Muscle of leg (tissue), 3 donors: ENCODE measurements at regions not wholly inside any gene's neighbourhood (a gene's known extent, or its start where the extent isn't known, plus 50 kb on each side); places are given as distances from the start of the nearest gene placed in this dataset.

Experiments used
- DNase-seq: peaks from one replicate; pipeline ENCODE4 v3.0.0; 2013
- H3K27ac ChIP-seq: one replicate; pipeline ENCODE4 v1.5.1; 2013; ENCODE audit warnings: mild to moderate bottlenecking, low read length, control low read depth
- H3K27me3 ChIP-seq: one replicate; pipeline ENCODE4 v1.6.1; 2013; ENCODE audit warnings: low read length; ENCODE audit not compliant: control insufficient read depth, insufficient read depth
- H3K36me3 ChIP-seq: one replicate; pipeline ENCODE4 v1.6.1; 2013; ENCODE audit warnings: low read length; ENCODE audit not compliant: control insufficient read depth, insufficient read depth
- H3K4me1 ChIP-seq: one replicate; pipeline ENCODE4 v1.6.1; 2013; ENCODE audit warnings: low read length; ENCODE audit not compliant: control insufficient read depth, insufficient read depth
- H3K4me3 ChIP-seq: one replicate; pipeline ENCODE4 v1.5.1; 2013; ENCODE audit warnings: low read length, control low read depth
- H3K9me3 ChIP-seq: replicated peaks from 2 replicates; pipeline ENCODE4 v1.6.1; 2013; ENCODE audit warnings: low read depth, low read length; ENCODE audit not compliant: control insufficient read depth
- WGBS: methylation state at CpG from one replicate; pipeline ENCODE4 v1.1.5; 2013; ENCODE audit warnings: missing lambda C conversion rate; ENCODE audit not compliant: insufficient coverage; 5-methylcytosine and 5-hydroxymethylcytosine counted together

- Histone ChIP-seq H3K27me3 (no peaks in the 10 kb centered on the region), H3K4me1 (no peaks in the 10 kb centered on the region), H3K27ac (no peak overlapping the region), H3K9me3 (no peaks in the 10 kb centered on the region), H3K4me3 (no peak overlapping the region), H3K36me3 (no peaks in the 10 kb centered on the region)
- peak; percentile 22 for DNase-seq
- no CpG with 5 or more reads among the region's 5 CpGs for WGBS
Observed at GRCh38 chr20:52441710-52442109, 250.1 kb upstream of the ZFP64 start.

GRCh38 chr20:52439375-52439774 is 247.8 kb upstream of the ZFP64 start:
- no peaks in the 10 kb centered on the region for H3K9me3 ChIP-seq
- no peak overlapping the region for H3K4me3 ChIP-seq
- H3K36me3 ChIP-seq: no peaks in the 10 kb centered on the region
- no peaks in the 10 kb centered on the region for H3K27me3 ChIP-seq
- 80% methylated on average over 1 of the region's 4 CpGs for WGBS
- no peak overlapping the region for H3K27ac ChIP-seq
- no peak for DNase-seq
- no peaks in the 10 kb centered on the region for H3K4me1 ChIP-seq

GRCh38 chr20:52438326-52438963 is 246.9 kb upstream of the ZFP64 start:
- Histone ChIP-seq H3K9me3 (no peaks in the 10 kb centered on the region), H3K4me1 (no peaks in the 10 kb centered on the region), H3K27me3 (no peaks in the 10 kb centered on the region), H3K36me3 (no peaks in the 10 kb centered on the region), H3K27ac (no peak overlapping the region), H3K4me3 (no peak overlapping the region)
- no peak for DNase-seq
- 23% methylated on average over 3 of the region's 8 CpGs for WGBS

GRCh38 chr20:52434453-52434852 is 242.9 kb upstream of the ZFP64 start:
- no peaks in the 10 kb centered on the region for H3K27me3 ChIP-seq
- H3K4me3 ChIP-seq: no peak overlapping the region
- no peak for DNase-seq
- H3K27ac ChIP-seq: no peak overlapping the region
- WGBS: 82% methylated on average over 4 of the region's 5 CpGs
- H3K4me1 ChIP-seq: no peaks in the 10 kb centered on the region
- H3K36me3 ChIP-seq: no peaks in the 10 kb centered on the region
- H3K9me3 ChIP-seq: no peaks in the 10 kb centered on the region

- Histone ChIP-seq H3K27me3 (no peaks in the 10 kb centered on the region), H3K4me1 (no peaks in the 10 kb centered on the region), H3K27ac (no peak overlapping the region), H3K36me3 (no peaks in the 10 kb centered on the region), H3K4me3 (no peak overlapping the region), H3K9me3 (no peaks in the 10 kb centered on the region)
- no peak for DNase-seq
- no CpG with 5 or more reads among the region's 2 CpGs for WGBS
Observed at GRCh38 chr20:52434041-52434425, 242.5 kb upstream of the ZFP64 start.

- WGBS: no CpG with 5 or more reads among the region's 2 CpGs
- H3K4me1 ChIP-seq: no peaks in the 10 kb centered on the region
- no peaks in the 10 kb centered on the region for H3K36me3 ChIP-seq
- H3K27ac ChIP-seq: no peak overlapping the region
- no peak for DNase-seq
- no peaks in the 10 kb centered on the region for H3K27me3 ChIP-seq
- no peak overlapping the region for H3K4me3 ChIP-seq
- no peaks in the 10 kb centered on the region for H3K9me3 ChIP-seq
Observed at GRCh38 chr20:52433326-52434040, 241.9 kb upstream of the ZFP64 start.

GRCh38 chr20:52432740-52433139 is 241.2 kb upstream of the ZFP64 start:
- H3K36me3 ChIP-seq: no peaks in the 10 kb centered on the region
- H3K4me1 ChIP-seq: no peaks in the 10 kb centered on the region
- peak; percentile 16 for DNase-seq

GRCh38 chr20:52429029-52429428 is 237.4 kb upstream of the ZFP64 start:
- Histone ChIP-seq H3K4me3 (no peak overlapping the region), H3K36me3 (no peaks in the 10 kb centered on the region), H3K27ac (no peak overlapping the region), H3K27me3 (no peaks in the 10 kb centered on the region), H3K9me3 (no peaks in the 10 kb centered on the region), H3K4me1 (no peaks in the 10 kb centered on the region)
- DNase-seq: no peak
- WGBS: no CpG with 5 or more reads among the region's 1 CpG

More at GRCh38 chr20:52432740-52433139, 241.2 kb upstream of the ZFP64 start:
- no peak overlapping the region for H3K27ac ChIP-seq
- no CpG with 5 or more reads among the region's 2 CpGs for WGBS
- H3K27me3 ChIP-seq: no peaks in the 10 kb centered on the region
- H3K4me3 ChIP-seq: no peak overlapping the region
- H3K9me3 ChIP-seq: no peaks in the 10 kb centered on the region

- no peak overlapping the region for H3K4me3 ChIP-seq
- H3K27me3 ChIP-seq: no peaks in the 10 kb centered on the region
- no peak for DNase-seq
- no peaks in the 10 kb centered on the region for H3K4me1 ChIP-seq
- no peaks in the 10 kb centered on the region for H3K9me3 ChIP-seq
- no CpG with 5 or more reads among the region's 2 CpGs for WGBS
- no peak overlapping the region for H3K27ac ChIP-seq
- no peaks in the 10 kb centered on the region for H3K36me3 ChIP-seq
Observed at GRCh38 chr20:52427960-52428359, 236.4 kb upstream of the ZFP64 start.

- Histone ChIP-seq H3K9me3 (no peaks in the 10 kb centered on the region), H3K4me1 (no peaks in the 10 kb centered on the region), H3K27me3 (no peaks in the 10 kb centered on the region), H3K4me3 (no peak overlapping the region), H3K36me3 (no peaks in the 10 kb centered on the region), H3K27ac (no peak overlapping the region)
- no CpG with 5 or more reads among the region's 2 CpGs for WGBS
- DNase-seq: no peak
Observed at GRCh38 chr20:52426856-52427255, 235.3 kb upstream of the ZFP64 start.
